ENCODE measurements at regions not wholly inside any gene's neighbourhood (a gene's known extent, or its start where the extent isn't known, plus 50 kb on each side); places are given as distances from the start of the nearest gene placed in this dataset.

DNA sequence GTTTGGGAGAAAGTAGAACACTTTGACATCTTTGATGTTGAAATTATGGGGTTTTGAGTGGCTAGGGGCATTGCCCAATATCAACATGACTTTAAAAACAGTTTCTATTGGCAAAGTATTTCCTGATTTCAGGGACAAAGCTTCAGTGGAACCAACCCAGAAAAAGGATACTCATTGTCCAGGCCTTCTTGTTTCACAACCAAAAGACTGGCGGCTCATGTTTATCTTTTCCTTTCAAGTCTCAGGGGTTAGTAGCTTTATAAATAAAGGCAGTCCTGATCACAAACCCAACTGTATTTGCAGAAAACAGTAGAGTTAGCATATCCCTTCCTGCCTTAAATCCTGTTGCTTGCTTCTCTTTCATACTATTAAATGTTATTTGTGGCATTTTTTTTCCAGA lies 119.1 kb downstream of the SLITRK2 start (continued):
- TF ChIP-seq, protein P1, sequence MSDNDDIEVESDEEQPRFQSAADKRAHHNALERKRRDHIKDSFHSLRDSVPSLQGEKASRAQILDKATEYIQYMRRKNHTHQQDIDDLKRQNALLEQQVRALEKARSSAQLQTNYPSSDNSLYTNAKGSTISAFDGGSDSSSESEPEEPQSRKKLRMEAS (IDR thresholded peaks at IDR 0.05; ENCODE audit: low read depth, low read length): no peak
- no peak for TF ChIP-seq SMC3 (IDR thresholded peaks at IDR 0.05; ENCODE audit: borderline replicate concordance, low read length)
- no peak for TF ChIP-seq KDM1A (IDR thresholded peaks at IDR 0.05; ENCODE audit: borderline replicate concordance)
- TF ChIP-seq, protein P2, sequence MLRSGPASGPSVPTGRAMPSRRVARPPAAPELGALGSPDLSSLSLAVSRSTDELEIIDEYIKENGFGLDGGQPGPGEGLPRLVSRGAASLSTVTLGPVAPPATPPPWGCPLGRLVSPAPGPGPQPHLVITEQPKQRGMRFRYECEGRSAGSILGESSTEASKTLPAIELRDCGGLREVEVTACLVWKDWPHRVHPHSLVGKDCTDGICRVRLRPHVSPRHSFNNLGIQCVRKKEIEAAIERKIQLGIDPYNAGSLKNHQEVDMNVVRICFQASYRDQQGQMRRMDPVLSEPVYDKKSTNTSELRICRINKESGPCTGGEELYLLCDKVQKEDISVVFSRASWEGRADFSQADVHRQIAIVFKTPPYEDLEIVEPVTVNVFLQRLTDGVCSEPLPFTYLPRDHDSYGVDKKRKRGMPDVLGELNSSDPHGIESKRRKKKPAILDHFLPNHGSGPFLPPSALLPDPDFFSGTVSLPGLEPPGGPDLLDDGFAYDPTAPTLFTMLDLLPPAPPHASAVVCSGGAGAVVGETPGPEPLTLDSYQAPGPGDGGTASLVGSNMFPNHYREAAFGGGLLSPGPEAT (IDR thresholded peaks at IDR 0.05; ENCODE audit: low read depth): no peak
- no peak for TF ChIP-seq BMI1 (IDR thresholded peaks at IDR 0.05; ENCODE audit: borderline replicate concordance)
- TF ChIP-seq YBX1 (IDR thresholded peaks at IDR 0.05): no peak

DNA sequence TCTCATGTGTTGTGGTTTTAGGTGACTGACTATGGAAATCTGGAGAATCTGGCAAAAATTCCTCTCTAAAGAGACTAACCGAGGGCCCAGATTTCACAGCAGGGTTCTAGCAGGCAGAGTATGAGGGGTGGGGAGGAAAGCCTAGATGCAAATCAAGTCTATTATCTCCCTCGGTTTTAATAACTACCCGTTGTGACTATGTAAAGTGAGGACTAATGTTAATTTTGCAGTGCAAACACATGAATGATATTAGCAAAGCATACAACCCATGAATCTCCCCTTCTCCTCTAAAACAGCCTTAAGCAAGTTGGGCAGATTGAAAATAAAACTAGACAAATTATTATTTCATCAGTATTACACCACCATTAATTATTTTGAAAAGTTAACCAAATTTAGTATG lies 131.4 kb downstream of the SLITRK2 start:
- DNase-seq (ENCODE audit: low read depth, low spot score): no peak
- ChIA-PET CTCF (no interaction called here), RAD21 (ENCODE audit: unreplicated experiment) (no interaction called here), SMC1A (ENCODE audit: uncharacterized antibody, unreplicated experiment) (no interaction called here), POLR2A (no interaction called here)
- no peak overlapping the region for H3K9ac ChIP-seq (ENCODE audit: control insufficient read depth, insufficient read depth, low read length)
- H3K79me2 ChIP-seq (ENCODE audit: control insufficient read depth, insufficient read depth, low read length): no peaks in the 10 kb centered on the region
- H3K27me3 ChIP-seq (replicated peaks in 1 of 2; ENCODE audit: control insufficient read depth in 2 of 2, insufficient read depth in 2 of 2, low read length in 1 of 2): no peaks in the 10 kb centered on the region
- intact Hi-C loops (cut with micrococcal nuclease; ENCODE audit: unreplicated experiment) (no loop called here), in situ Hi-C loops (cut with MboI) (no loop called here)
- ATAC-seq: no peak
- no peaks in the 10 kb centered on the region for H3K36me3 ChIP-seq (ENCODE audit: control insufficient read depth in 2 of 2, insufficient read depth in 2 of 2, low read length in 1 of 2)
- no peak overlapping the region for H3K4me2 ChIP-seq (ENCODE audit: control insufficient read depth, insufficient read depth)
- no peak overlapping the region for H3K27ac ChIP-seq (ENCODE audit: control insufficient read depth, insufficient read depth)
- H3K4me3 ChIP-seq: no peak overlapping the region
- no TSS peak for BruUV-seq (replicated peaks)
- H3K9me3 ChIP-seq (replicated peaks; ENCODE audit: control insufficient read depth, insufficient read depth, low read length): no peaks in the 10 kb centered on the region
- no peak for FAIRE-seq
- H4K20me1 ChIP-seq (ENCODE audit: control insufficient read depth, insufficient read depth): no peaks in the 10 kb centered on the region
- H3K4me1 ChIP-seq (ENCODE audit: control insufficient read depth, insufficient read depth, low read length): no peaks in the 10 kb centered on the region
- H2AFZ ChIP-seq (ENCODE audit: control insufficient read depth, low read depth, low read length): no peak overlapping the region
- 4% methylated on average over 3 of the region's 3 CpGs for WGBS (ENCODE audit: insufficient coverage, insufficient replicate concordance, low lambda C conversion rate, missing lambda C conversion rate)
- TF ChIP-seq ZNF207 (IDR thresholded peaks at IDR 0.05; ENCODE audit: borderline replicate concordance) (no peak), ATF7 (IDR thresholded peaks at IDR 0.05; ENCODE audit: low read depth) (no peak), SIN3A (IDR thresholded peaks at IDR 0.05; ENCODE audit: low read depth, low read length) (no peak), TCF12 (IDR thresholded peaks at IDR 0.05; ENCODE audit: low read depth, low read length) (no peak), CEBPB (IDR thresholded peaks at IDR 0.05; ENCODE audit: borderline replicate concordance in 1 of 2, low read depth in 2 of 2, low read length in 2 of 2) (no peak), SREBF1 (IDR thresholded peaks at IDR 0.05; ENCODE audit: low read length) (no peak), YBX1 (IDR thresholded peaks at IDR 0.05) (no peak), JUND (IDR thresholded peaks at IDR 0.05; ENCODE audit: low read depth, low read length) (no peak), STAT3 (IDR thresholded peaks at IDR 0.05; ENCODE audit: low read depth, low read length) (no peak), POU2F2 (IDR thresholded peaks at IDR 0.05; ENCODE audit: borderline replicate concordance, low read depth, low read length) (no peak), SMAD5 (IDR thresholded peaks at IDR 0.05; ENCODE audit: low read depth) (no peak), IRF4 (IDR thresholded peaks at IDR 0.05; ENCODE audit: low read depth, low read length) (no peak)
- TF ChIP-seq, protein P3, sequence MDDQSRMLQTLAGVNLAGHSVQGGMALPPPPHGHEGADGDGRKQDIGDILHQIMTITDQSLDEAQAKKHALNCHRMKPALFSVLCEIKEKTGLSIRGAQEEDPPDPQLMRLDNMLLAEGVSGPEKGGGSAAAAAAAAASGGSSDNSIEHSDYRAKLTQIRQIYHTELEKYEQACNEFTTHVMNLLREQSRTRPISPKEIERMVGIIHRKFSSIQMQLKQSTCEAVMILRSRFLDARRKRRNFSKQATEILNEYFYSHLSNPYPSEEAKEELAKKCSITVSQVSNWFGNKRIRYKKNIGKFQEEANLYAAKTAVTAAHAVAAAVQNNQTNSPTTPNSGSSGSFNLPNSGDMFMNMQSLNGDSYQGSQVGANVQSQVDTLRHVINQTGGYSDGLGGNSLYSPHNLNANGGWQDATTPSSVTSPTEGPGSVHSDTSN (IDR thresholded peaks at IDR 0.05; ENCODE audit: insufficient replicate concordance, low read depth, low read length): no peak
- TF ChIP-seq, protein P4, sequence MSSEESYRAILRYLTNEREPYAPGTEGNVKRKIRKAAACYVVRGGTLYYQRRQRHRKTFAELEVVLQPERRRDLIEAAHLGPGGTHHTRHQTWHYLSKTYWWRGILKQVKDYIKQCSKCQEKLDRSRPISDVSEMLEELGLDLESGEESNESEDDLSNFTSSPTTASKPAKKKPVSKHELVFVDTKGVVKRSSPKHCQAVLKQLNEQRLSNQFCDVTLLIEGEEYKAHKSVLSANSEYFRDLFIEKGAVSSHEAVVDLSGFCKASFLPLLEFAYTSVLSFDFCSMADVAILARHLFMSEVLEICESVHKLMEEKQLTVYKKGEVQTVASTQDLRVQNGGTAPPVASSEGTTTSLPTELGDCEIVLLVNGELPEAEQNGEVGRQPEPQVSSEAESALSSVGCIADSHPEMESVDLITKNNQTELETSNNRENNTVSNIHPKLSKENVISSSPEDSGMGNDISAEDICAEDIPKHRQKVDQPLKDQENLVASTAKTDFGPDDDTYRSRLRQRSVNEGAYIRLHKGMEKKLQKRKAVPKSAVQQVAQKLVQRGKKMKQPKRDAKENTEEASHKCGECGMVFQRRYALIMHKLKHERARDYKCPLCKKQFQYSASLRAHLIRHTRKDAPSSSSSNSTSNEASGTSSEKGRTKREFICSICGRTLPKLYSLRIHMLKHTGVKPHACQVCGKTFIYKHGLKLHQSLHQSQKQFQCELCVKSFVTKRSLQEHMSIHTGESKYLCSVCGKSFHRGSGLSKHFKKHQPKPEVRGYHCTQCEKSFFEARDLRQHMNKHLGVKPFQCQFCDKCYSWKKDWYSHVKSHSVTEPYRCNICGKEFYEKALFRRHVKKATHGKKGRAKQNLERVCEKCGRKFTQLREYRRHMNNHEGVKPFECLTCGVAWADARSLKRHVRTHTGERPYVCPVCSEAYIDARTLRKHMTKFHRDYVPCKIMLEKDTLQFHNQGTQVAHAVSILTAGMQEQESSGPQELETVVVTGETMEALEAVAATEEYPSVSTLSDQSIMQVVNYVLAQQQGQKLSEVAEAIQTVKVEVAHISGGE (CRISPR knock-in tag; IDR thresholded peaks at IDR 0.05): no peak
